Fibroblast of villous mesenchyme (primary cell): ENCODE measurements at regions not wholly inside any gene's neighbourhood (a gene's known extent, or its start where the extent isn't known, plus 50 kb on each side); places are given as distances from the start of the nearest gene placed in this dataset.

Experiments used
- DNase-seq: peaks from one replicate; pipeline ENCODE4 v3.0.0-alpha.2; 2010; ENCODE audit warnings: low read depth
- H3K4me3 ChIP-seq: 2 replicates; pipeline ENCODE4 v1.5.1; 2011; ENCODE audit warnings: low read depth, mild to moderate bottlenecking, low read length
- TF ChIP-seq, protein P1 (sequence below): IDR thresholded peaks from 2 replicates; pipeline ENCODE4 v1.5.1; 2012; ENCODE audit warnings: low read depth, mild to moderate bottlenecking, low read length; ENCODE audit not compliant: insufficient read depth

DNA sequence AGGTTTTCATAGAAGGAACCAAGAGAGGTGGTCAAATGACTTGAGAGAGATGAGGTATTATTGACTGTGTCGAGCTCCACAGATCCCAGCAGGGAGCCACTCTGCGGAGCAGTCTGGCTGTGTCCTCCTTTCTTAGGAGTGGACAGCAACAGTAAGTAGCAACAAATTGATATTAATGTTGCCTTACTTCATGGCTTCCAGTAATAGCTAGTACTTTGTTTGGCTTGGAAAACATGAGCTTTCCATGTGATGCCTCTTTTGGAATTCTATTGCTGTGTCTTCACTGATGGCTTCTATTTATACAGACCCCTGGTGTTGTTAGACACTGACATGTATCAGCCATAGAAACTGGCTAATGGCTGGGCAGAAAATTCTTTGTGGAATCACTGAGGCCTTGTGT, 531.2 kb upstream of the CCDC196 start:
- DNase-seq: no peak

DNA sequence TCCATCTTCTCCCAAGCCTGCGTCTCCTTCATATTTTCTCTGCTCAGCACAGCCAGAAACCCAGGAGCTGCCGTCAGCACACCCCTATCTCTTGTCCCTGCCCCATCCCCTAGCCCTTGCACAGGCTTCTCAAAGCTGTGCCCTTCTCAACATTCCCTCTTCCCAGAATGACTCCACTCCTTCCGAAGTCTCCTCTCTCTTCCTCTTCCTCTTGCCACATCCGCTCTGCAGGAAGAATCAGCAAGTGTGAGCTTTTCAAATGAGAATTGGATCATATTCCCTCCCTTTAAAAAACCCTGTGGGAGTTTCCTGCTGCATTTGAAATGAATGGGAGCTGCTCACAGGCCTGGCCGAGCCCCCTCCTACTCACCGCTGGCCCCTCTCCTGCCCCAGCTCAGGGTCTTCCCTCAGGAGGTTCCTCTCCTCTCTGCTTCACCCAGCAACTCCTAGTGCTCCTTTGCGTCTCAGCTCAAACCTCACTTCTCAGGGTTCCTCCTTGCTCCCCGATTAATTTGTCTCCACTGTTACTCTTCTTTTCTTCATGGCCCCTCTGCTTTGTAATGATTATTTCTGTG, 528.5 kb upstream of the CCDC196 start:
- no peak for DNase-seq
- no peak overlapping the region for H3K4me3 ChIP-seq
- TF ChIP-seq, protein P1, sequence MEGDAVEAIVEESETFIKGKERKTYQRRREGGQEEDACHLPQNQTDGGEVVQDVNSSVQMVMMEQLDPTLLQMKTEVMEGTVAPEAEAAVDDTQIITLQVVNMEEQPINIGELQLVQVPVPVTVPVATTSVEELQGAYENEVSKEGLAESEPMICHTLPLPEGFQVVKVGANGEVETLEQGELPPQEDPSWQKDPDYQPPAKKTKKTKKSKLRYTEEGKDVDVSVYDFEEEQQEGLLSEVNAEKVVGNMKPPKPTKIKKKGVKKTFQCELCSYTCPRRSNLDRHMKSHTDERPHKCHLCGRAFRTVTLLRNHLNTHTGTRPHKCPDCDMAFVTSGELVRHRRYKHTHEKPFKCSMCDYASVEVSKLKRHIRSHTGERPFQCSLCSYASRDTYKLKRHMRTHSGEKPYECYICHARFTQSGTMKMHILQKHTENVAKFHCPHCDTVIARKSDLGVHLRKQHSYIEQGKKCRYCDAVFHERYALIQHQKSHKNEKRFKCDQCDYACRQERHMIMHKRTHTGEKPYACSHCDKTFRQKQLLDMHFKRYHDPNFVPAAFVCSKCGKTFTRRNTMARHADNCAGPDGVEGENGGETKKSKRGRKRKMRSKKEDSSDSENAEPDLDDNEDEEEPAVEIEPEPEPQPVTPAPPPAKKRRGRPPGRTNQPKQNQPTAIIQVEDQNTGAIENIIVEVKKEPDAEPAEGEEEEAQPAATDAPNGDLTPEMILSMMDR: no peak

More for the DNA sequence above, 531.2 kb upstream of the CCDC196 start:
- no peak overlapping the region for H3K4me3 ChIP-seq
- TF ChIP-seq, protein P1: no peak

DNA sequence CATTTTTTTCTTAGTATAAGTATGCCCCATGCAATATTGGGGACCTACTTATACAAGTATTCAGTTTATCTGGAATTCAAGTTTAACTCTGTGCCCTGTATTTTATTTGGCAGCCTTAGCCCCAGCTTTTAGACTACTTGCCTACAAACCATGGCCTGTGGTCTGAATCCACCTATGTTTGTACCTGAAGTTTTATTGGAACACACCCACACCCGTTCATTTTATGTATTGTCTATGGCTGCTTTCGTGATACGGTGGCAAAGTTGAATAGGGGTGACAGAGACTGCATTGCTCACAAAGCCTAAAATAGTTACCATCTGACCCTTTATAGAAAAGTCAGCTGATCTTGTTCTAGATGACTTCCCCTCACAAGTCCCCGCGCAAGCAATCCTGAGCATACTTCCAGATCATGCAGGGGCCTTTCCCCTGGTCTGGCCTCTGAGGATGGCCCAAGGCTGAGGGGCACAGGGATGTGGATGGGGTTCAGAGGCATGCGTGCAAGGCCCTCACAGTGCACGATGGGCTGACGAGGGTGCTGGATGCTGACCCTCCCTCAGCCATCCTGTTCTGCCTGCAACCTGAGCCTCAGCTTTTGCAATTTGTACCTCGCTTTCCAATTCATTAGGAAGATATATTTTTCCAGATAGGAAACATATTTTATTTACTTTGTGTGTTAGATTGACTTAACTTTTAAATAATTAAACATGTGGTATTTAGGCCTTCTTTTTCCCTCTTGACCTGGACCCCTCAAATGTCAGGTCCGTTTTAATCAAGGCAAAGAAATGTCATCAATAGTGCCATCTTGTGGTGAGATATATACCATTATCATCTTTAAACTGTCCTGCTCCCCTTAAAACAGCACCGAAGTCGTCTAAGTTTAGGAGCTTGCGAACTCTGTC, 527.3 kb upstream of the CCDC196 start:
- TF ChIP-seq, protein P1: peak; percentile 39
- peak; percentile 25 for DNase-seq

DNA sequence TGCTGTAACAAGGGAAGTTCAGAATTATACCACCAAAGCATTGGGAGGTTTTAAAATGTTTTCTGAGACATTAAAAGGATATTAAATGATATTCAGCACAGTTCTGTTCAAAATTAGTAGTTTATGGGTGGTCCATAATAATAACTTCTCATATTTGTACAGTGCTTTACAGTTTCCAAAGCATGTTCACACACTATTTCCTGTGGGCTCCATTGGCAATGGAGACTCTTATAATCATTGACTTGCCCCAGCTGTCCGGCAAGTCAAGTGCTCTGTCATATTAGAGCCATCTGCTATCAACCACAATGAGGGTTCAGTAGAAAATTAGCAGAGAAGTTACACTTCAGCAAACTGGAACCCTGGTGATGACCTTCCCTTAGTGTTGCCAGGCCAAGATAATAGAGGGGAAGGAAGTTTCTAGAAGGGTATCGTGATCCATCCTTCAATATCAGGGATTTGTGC, 526.6 kb upstream of the CCDC196 start:
- TF ChIP-seq, protein P1: no peak
- H3K4me3 ChIP-seq: no peak overlapping the region
- no peak for DNase-seq

More for the DNA sequence above, 527.3 kb upstream of the CCDC196 start:
- H3K4me3 ChIP-seq: no peak overlapping the region

DNA sequence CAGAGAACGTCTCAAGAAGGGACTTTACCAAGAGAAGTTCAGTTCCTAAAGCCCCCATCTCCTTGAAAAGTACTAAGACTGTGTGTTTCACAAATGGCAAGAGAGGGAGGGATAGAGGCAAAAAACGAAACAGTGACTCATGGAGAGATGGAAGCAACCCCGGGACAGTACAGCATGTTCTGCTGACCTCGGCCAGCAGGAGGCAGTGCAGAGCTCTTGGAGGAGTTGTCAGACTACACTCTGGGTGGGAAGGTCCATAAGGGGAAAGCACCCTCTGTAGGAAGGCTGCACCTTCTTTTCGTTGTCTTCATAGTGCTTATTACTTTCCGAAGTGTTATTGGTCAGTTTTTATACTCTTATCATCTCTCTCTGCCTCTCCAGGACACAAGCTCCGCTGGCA, 525.2 kb upstream of the CCDC196 start:
- TF ChIP-seq, protein P1: peak; percentile 66

DNA sequence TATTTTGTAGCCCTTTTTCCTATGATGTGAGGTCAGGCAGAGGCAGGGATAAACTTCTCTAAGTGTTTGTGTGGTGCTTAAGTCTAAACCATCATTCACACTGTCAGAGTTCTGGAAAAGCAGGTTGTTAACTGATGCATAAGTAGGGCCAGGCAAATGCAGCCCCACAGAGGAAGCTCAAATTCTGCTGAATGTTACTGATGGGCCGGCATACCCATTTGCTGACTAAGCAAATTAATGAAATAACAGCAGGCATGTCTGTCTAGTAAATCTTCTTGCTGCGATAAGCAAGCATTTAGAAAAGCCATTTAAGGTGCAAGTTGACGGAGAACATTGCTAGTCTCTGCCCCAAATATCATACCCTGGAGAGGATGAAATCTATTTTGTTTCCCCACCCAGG, 523.2 kb upstream of the CCDC196 start:
- peak; percentile 22 for DNase-seq
- no peak overlapping the region for H3K4me3 ChIP-seq
- TF ChIP-seq, protein P1: no peak

More for the DNA sequence above, 525.2 kb upstream of the CCDC196 start:
- no peak overlapping the region for H3K4me3 ChIP-seq
- peak; percentile 14 for DNase-seq
